ENCODE measurements at regions not wholly inside any gene's neighbourhood (a gene's known extent, or its start where the extent isn't known, plus 50 kb on each side); places are given as distances from the start of the nearest gene placed in this dataset.

DNA sequence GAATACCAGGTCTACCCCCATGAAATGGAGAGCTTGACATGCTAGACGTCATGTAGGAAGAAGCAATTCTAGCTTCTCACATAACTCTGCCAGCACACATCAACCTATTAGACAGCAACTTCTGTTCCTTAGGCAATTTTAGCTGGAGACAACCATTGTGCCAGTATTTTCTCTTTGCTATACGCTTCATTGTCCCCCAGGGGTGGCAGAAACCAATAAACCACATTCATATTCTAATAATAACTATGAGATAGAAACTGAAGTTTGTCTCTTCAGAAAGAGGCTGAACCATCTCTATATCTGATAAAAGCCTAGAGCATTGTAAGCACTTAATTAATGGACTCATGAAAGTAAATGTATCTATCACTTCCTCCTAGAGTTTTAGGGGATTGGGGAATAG lies 278.6 kb downstream of the FOXG1 start:
- Mint-ChIP-seq H3K36me3 (ENCODE audit: insufficient read depth in 1 of 3, low read depth in 3 of 3) (peaks cover 0 to 7% (median 5%) of the 10 kb centered on the region in 3 experiments; a peak in 3 of 7 replicates), H3K9me3 (peaks cover 4 to 6% of the 10 kb centered on the region in 2 experiments; a peak in 4 of 5 replicates), H3K27me3 (ENCODE audit: low read depth) (no peaks in the 10 kb centered on the region), H3K4me1 (no peaks in the 10 kb centered on the region), H3K27ac (no peak overlapping the region), H3K4me3 (no peak overlapping the region)
- Histone ChIP-seq H3K79me1 (ENCODE audit: insufficient read depth, low read depth, low read length, poor library complexity, severe bottlenecking) (no peaks in the 10 kb centered on the region), H3K23me2 (ENCODE audit: insufficient read length, low read depth, low read length, poor library complexity, severe bottlenecking) (no peaks in the 10 kb centered on the region), H3K23ac (ENCODE audit: insufficient read length, low read depth, low read length) (no peak overlapping the region), H2BK120ac (ENCODE audit: low read depth, low read length, poor library complexity, severe bottlenecking) (no peak overlapping the region), H2BK15ac (ENCODE audit: low read depth, low read length) (no peak overlapping the region), H4K8ac (replicated peaks; ENCODE audit: insufficient read length, low read depth, low read length) (no peak overlapping the region), H3K4ac (ENCODE audit: low read depth, low read length) (no peak overlapping the region), H4K20me1 (ENCODE audit: control insufficient read depth, insufficient read depth, insufficient read length) (no peaks in the 10 kb centered on the region), H3K9me3 (ENCODE audit: control insufficient read depth, low read depth, low read length) (no peaks in the 10 kb centered on the region), H2BK12ac (ENCODE audit: insufficient read length, low read depth, low read length) (no peak overlapping the region), H3K79me2 (ENCODE audit: insufficient read depth, low read length) (no peaks in the 10 kb centered on the region), H3K27ac (ENCODE audit: insufficient read length, low read depth, low read length) (no peak overlapping the region), H2AK5ac (ENCODE audit: insufficient read length, low read length) (no peak overlapping the region), H3K14ac (ENCODE audit: insufficient read depth, low read length) (no peak overlapping the region), H3K18ac (ENCODE audit: insufficient read length, low read depth, low read length) (no peak overlapping the region), H2BK20ac (ENCODE audit: low read depth, low read length, poor library complexity, severe bottlenecking) (no peak overlapping the region), H3T11ph (ENCODE audit: low read length) (no peak overlapping the region), H3K4me2 (ENCODE audit: insufficient read depth, insufficient read length, low read length) (no peak overlapping the region), H2BK5ac (ENCODE audit: insufficient read length, low read length) (no peak overlapping the region), H3K27me3 (ENCODE audit: insufficient read depth, low read length) (no peaks in the 10 kb centered on the region), H3K9ac (ENCODE audit: extremely low read depth, insufficient read length, low read length) (no peak overlapping the region), H2AFZ (ENCODE audit: low read length) (no peak overlapping the region), H4K5ac (ENCODE audit: insufficient read length, low read depth, low read length) (no peak overlapping the region), H3K56ac (ENCODE audit: insufficient read length, low read depth, low read length) (no peak overlapping the region), H3K4me1 (ENCODE audit: insufficient read depth, low read length) (no peaks in the 10 kb centered on the region), H4K91ac (ENCODE audit: insufficient read length, low read depth, low read length) (no peak overlapping the region)
- TF ChIP-seq, protein P1, sequence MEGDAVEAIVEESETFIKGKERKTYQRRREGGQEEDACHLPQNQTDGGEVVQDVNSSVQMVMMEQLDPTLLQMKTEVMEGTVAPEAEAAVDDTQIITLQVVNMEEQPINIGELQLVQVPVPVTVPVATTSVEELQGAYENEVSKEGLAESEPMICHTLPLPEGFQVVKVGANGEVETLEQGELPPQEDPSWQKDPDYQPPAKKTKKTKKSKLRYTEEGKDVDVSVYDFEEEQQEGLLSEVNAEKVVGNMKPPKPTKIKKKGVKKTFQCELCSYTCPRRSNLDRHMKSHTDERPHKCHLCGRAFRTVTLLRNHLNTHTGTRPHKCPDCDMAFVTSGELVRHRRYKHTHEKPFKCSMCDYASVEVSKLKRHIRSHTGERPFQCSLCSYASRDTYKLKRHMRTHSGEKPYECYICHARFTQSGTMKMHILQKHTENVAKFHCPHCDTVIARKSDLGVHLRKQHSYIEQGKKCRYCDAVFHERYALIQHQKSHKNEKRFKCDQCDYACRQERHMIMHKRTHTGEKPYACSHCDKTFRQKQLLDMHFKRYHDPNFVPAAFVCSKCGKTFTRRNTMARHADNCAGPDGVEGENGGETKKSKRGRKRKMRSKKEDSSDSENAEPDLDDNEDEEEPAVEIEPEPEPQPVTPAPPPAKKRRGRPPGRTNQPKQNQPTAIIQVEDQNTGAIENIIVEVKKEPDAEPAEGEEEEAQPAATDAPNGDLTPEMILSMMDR (conservative IDR thresholded peaks at IDR 0.05) = no peak
- WGBS (ENCODE audit: extremely low coverage, insufficient read length, low lambda C conversion rate) = no CpG with 5 or more reads among the region's 2 CpGs
- no peak for DNase-seq

Data from H9 (cell line).